Kidney (tissue), 13 donors: ENCODE measurements at regions not wholly inside any gene's neighbourhood (a gene's known extent, or its start where the extent isn't known, plus 50 kb on each side); places are given as distances from the start of the nearest gene placed in this dataset.

Source experiments
- DNase-seq, 5 donors: peaks; one replicate each; pipeline ENCODE4 v3.0.0-alpha.2; 2013 to 2020
- FAIRE-seq: peaks from 2 replicates; lab custom pipeline; 2012; peaks lifted over from hg19 to GRCh38; lab: Jason Lieb, UNC
- H3K27ac ChIP-seq, 2 donors: one replicate each; pipeline ENCODE4 v1.7.0; 2013; ENCODE audit warnings: low read depth in 2 of 2, low read length in 2 of 2, inconsistent platforms in 1 of 2
- H3K27me3 ChIP-seq: one replicate; pipeline ENCODE4 v1.7.1; 2013; ENCODE audit warnings: low read length, inconsistent platforms; ENCODE audit not compliant: control insufficient read depth, insufficient read depth
- H3K36me3 ChIP-seq, 3 donors: one replicate each; pipeline versions ENCODE4 v1.7.0 to v1.7.1; 2013; ENCODE audit warnings: low read length in 3 of 3, control low read depth in 1 of 3, inconsistent platforms in 1 of 3; ENCODE audit not compliant: insufficient read depth in 3 of 3, control insufficient read depth in 2 of 3
- H3K4me1 ChIP-seq, 3 donors: one replicate each; pipeline versions ENCODE4 v1.7.0 to v1.7.1; 2013; ENCODE audit warnings: low read length in 3 of 3, inconsistent platforms in 1 of 3, low read depth in 1 of 3; ENCODE audit not compliant: control insufficient read depth in 2 of 3, insufficient read depth in 2 of 3
- H3K4me3 ChIP-seq, 3 donors: one replicate each; pipeline versions ENCODE4 v1.7.0 to v1.8.1; 2013; ENCODE audit warnings: low read length in 3 of 3, control low read depth in 1 of 3, inconsistent platforms in 1 of 3
- H3K9ac ChIP-seq, 3 donors: one replicate each; pipeline versions ENCODE4 v1.7.0 to v1.7.1; 2013; ENCODE audit warnings: low read length in 3 of 3, control low read depth in 1 of 3, inconsistent platforms in 1 of 3
- H3K9me3 ChIP-seq, 3 donors: one replicate each; pipeline versions ENCODE4 v1.7.0 to v1.7.1; 2013; ENCODE audit warnings: low read length in 3 of 3, control low read depth in 1 of 3, inconsistent platforms in 1 of 3; ENCODE audit not compliant: control insufficient read depth in 2 of 3, insufficient read depth in 1 of 3
- CTCF ChIP-seq: IDR thresholded peaks from 3 replicates; pipeline ENCODE4 v1.5.1; 2012; ENCODE audit warnings: mild to moderate bottlenecking, moderate library complexity, borderline replicate concordance; ENCODE audit not compliant: insufficient read depth; ENCODE audit errors: extremely low read depth
- intact Hi-C: fragments of 100-400 bp; cut with DNase I; formaldehyde crosslinking; loops from one replicate; pipeline ENCODE4 v1.11.1; 2022
- donor health status: control.
- donor health status: control.
- donor health status: control.
- donor health status: control.
- donor health status: control.
- donor health status: DM: yes; HTN: yes; CAD: no.
- donor health status: Normal renal cell carcinoma (clear cell type).

DNA sequence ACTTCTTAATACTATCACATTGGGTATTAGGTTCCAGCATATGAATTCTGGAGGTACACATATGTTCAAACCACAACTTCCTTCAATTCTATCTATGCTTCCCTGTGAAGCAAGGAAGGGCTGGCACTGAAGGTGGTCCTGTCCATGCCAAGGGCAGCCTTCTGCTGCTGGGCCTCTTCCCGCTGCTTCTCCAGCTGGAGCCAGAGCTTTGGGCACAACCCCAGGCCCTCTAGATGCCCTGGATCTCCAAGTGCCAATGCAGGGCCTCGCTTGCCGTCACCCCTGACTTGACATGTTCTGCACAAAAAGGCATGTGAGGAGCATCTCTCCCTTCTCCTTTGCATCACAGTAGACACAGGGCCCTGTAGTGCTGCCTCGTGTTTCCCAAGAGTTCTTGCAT is 62.6 kb downstream of the STYXL2 start:
- H3K9me3 ChIP-seq: no peaks in the 10 kb centered on the region
- FAIRE-seq: no peak
- intact Hi-C loops: no loop called here

GRCh38 chr1:167157114-167157513 is 63.2 kb downstream of the STYXL2 start:
- no peak overlapping the region for H3K4me3 ChIP-seq
- no peak for TF ChIP-seq CTCF
- intact Hi-C loops: no loop called here
- no peak overlapping the region for H3K27ac ChIP-seq
- DNase-seq (peak in 2 of 5 donors; percentile 12 to 22), FAIRE-seq (no peak)
- no peaks in the 10 kb centered on the region for H3K36me3 ChIP-seq
- H3K27me3 ChIP-seq: no peaks in the 10 kb centered on the region
- H3K9ac ChIP-seq: no peak overlapping the region
- H3K4me1 ChIP-seq: no peaks in the 10 kb centered on the region
- no peaks in the 10 kb centered on the region for H3K9me3 ChIP-seq

More for the DNA sequence above, 62.6 kb downstream of the STYXL2 start:
- DNase-seq: no peak
- no peak for TF ChIP-seq CTCF
- H3K4me1 ChIP-seq: no peaks in the 10 kb centered on the region
- H3K27ac ChIP-seq: no peak overlapping the region
- no peak overlapping the region for H3K9ac ChIP-seq
- H3K4me3 ChIP-seq: no peak overlapping the region
- no peaks in the 10 kb centered on the region for H3K27me3 ChIP-seq
- H3K36me3 ChIP-seq: no peaks in the 10 kb centered on the region

- H3K9ac ChIP-seq: no peak overlapping the region
- no peak overlapping the region for H3K4me3 ChIP-seq
- no peaks in the 10 kb centered on the region for H3K4me1 ChIP-seq
- H3K27me3 ChIP-seq: no peaks in the 10 kb centered on the region
- H3K27ac ChIP-seq: no peak overlapping the region
- no peak for TF ChIP-seq CTCF
- H3K36me3 ChIP-seq: no peaks in the 10 kb centered on the region
- no peak for FAIRE-seq
- DNase-seq: peak in 1 of 5 donors; percentile 13
- intact Hi-C loops: no loop called here
- no peaks in the 10 kb centered on the region for H3K9me3 ChIP-seq
Observed at GRCh38 chr1:167158111-167158812, 62.4 kb upstream of the POU2F1 start.

- Histone ChIP-seq H3K36me3 (no peaks in the 10 kb centered on the region), H3K4me3 (no peak overlapping the region), H3K27me3 (no peaks in the 10 kb centered on the region), H3K9me3 (no peaks in the 10 kb centered on the region), H3K9ac (no peak overlapping the region), H3K4me1 (no peaks in the 10 kb centered on the region), H3K27ac (no peak overlapping the region)
- FAIRE-seq (no peak), DNase-seq (no peak)
- intact Hi-C loops: no loop called here
- no peak for TF ChIP-seq CTCF
Observed at GRCh38 chr1:167158813-167159275, 61.8 kb upstream of the POU2F1 start.
